Peyer's patch (tissue), 4 donors: ENCODE measurements at regions not wholly inside any gene's neighbourhood (a gene's known extent, or its start where the extent isn't known, plus 50 kb on each side); places are given as distances from the start of the nearest gene placed in this dataset.
"Not testable (repeated sequence)": the region's sequence is repeated elsewhere in the genome, so short reads cannot be mapped to it uniquely, and the experiment has no call there.

Source experiments
- DNase-seq, 3 donors: peaks; one replicate each; pipeline ENCODE4 v3.0.0-alpha.2; 2017 to 2019
- H3K27ac ChIP-seq, 4 donors: fragments of 200-600 bp; sonication (generic); one replicate each; pipeline ENCODE4 v1.5.1; 2016 to 2019
- H3K27me3 ChIP-seq, 2 donors: fragments of 200-600 bp; sonication (generic); one replicate each; pipeline ENCODE4 v1.5.1; 2019
- H3K36me3 ChIP-seq, 3 donors: fragments of 200-600 bp; sonication (generic); one replicate each; pipeline ENCODE4 v1.5.1; 2016 to 2019
- H3K4me1 ChIP-seq, 4 donors: fragments of 200-600 bp; sonication (generic); one replicate each; pipeline ENCODE4 v1.5.1; 2016 to 2019
- H3K4me3 ChIP-seq, 4 donors: fragments of 200-600 bp; sonication (generic); 1 replicate in 3 of 4; 2 replicates in 1 of 4; pipeline ENCODE4 v1.5.1; 2016 to 2019; ENCODE audit warnings: mild to moderate bottlenecking in 1 of 4
- H3K9me3 ChIP-seq, 4 donors: fragments of 200-600 bp; sonication (generic); one replicate each; pipeline ENCODE4 v1.5.1; 2016 to 2019; ENCODE audit warnings: mild to moderate bottlenecking in 1 of 4
- POLR2A ChIP-seq, 2 donors: fragments of 450-650 bp; IDR thresholded peaks; one replicate each; pipeline ENCODE4 v1.5.1; 2017; ENCODE audit warnings: antibody characterized with exemption in 2 of 2, mild to moderate bottlenecking in 2 of 2, moderate library complexity in 2 of 2
- TF ChIP-seq, protein P1 (sequence below), 6 experiments: fragments of 450-650 bp in 4 of 6; fragments of 200-600 bp in 2 of 6; sonication (generic) in 1 of 6; IDR thresholded peaks; one replicate each; pipeline ENCODE4 v1.5.1; 2017 to 2019; ENCODE audit warnings: antibody characterized with exemption in 6 of 6, mild to moderate bottlenecking in 3 of 6, moderate library complexity in 1 of 6

DNA sequence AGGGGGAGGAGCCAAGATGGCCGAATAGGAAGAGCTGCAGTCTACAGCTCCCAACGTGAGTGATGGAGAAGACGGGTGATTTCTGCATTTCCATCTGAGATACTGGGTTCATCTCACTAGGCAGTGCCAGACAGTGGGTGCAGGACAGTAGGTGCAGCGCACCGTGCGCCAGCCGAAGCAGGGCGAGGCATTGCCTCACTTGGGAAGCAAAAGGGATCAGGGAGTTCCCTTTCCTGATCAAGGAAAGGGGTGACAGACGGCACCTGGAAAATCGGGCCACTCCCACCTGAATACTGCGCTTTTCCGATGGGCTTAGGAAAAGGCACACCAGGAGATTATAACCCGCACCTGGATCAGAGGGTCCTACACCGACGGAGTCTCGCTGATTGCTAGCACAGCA lies 121.1 kb upstream of the SESTD1 start:
- H3K9me3 ChIP-seq, H3K36me3 ChIP-seq, H3K27ac ChIP-seq, H3K4me3 ChIP-seq, H3K4me1 ChIP-seq, H3K27me3 ChIP-seq: not testable (repeated sequence)
- peak in 1 of 3 donors; percentile 16 for DNase-seq

DNA sequence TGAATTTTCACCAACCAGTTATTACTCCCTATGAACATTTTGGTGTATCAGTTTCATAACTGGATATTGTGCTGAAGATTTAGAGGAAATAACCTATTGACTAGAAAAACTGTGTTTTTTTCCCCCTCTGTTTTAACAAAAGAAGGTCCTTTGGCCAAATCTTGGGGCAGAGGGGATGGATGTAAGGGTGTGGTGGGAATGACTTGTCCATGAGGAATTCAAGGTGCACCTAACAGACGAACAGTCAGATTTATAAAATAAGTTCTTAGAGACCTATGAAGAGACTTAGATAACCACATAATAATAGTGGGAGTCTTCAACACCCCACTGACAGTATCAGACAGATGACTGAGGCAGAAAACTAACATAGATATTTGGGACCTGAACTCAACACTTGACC lies 119.3 kb upstream of the SESTD1 start:
- no peak for DNase-seq
- no peaks in the 10 kb centered on the region for H3K27me3 ChIP-seq
- H3K27ac ChIP-seq, result no peak overlapping the region
- TF ChIP-seq POLR2A (IDR thresholded peaks at IDR 0.05), result no peak
- TF ChIP-seq, protein P1, sequence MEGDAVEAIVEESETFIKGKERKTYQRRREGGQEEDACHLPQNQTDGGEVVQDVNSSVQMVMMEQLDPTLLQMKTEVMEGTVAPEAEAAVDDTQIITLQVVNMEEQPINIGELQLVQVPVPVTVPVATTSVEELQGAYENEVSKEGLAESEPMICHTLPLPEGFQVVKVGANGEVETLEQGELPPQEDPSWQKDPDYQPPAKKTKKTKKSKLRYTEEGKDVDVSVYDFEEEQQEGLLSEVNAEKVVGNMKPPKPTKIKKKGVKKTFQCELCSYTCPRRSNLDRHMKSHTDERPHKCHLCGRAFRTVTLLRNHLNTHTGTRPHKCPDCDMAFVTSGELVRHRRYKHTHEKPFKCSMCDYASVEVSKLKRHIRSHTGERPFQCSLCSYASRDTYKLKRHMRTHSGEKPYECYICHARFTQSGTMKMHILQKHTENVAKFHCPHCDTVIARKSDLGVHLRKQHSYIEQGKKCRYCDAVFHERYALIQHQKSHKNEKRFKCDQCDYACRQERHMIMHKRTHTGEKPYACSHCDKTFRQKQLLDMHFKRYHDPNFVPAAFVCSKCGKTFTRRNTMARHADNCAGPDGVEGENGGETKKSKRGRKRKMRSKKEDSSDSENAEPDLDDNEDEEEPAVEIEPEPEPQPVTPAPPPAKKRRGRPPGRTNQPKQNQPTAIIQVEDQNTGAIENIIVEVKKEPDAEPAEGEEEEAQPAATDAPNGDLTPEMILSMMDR (IDR thresholded peaks at IDR 0.05), result no peak
- H3K36me3 ChIP-seq, result no peaks in the 10 kb centered on the region
- H3K4me3 ChIP-seq, result no peak overlapping the region
- no peaks in the 10 kb centered on the region for H3K4me1 ChIP-seq
- no peaks in the 10 kb centered on the region for H3K9me3 ChIP-seq

DNA sequence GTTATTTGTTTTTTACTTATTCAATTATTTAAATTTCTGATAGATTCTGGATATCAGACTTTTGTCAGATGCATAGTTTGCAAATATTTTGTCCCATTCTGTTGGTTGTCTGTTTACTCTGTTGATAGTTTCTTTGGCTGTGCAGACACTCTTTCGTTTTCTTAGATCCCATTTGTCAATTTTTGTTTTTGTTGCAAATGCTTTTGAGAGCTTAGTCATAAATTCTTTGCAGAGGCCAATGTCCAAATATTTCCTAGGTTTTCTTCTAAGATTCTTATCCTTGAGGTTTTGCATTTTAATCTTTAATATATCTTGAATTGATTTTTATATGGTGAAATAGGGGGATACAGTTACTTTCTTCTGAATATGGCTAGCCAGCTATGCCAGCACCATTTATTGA lies 112.7 kb upstream of the SESTD1 start:
- no peaks in the 10 kb centered on the region for H3K27me3 ChIP-seq

GRCh38 chr2:179376881-179377280 lies 112.2 kb upstream of the SESTD1 start:
- peak overlapping the region in 1 of 4 donors; percentile 23 for H3K27ac ChIP-seq
- H3K4me1 ChIP-seq, result no peaks in the 10 kb centered on the region
- H3K36me3 ChIP-seq, result no peaks in the 10 kb centered on the region
- no peak overlapping the region for H3K4me3 ChIP-seq
- DNase-seq, result no peak
- no peaks in the 10 kb centered on the region for H3K9me3 ChIP-seq
- TF ChIP-seq, protein P1 (IDR thresholded peaks at IDR 0.05), result no peak
- TF ChIP-seq POLR2A (IDR thresholded peaks at IDR 0.05), result no peak
- no peaks in the 10 kb centered on the region for H3K27me3 ChIP-seq

More for the DNA sequence above, 112.7 kb upstream of the SESTD1 start:
- Histone ChIP-seq H3K4me1 (no peaks in the 10 kb centered on the region), H3K4me3 (no peak overlapping the region), H3K36me3 (no peaks in the 10 kb centered on the region), H3K9me3 (no peaks in the 10 kb centered on the region), H3K27ac (peak overlapping the region in 1 of 4 donors; percentile 23)
- no peak for DNase-seq
- TF ChIP-seq, protein P1 (IDR thresholded peaks at IDR 0.05), result no peak
- TF ChIP-seq POLR2A (IDR thresholded peaks at IDR 0.05), result no peak

- Histone ChIP-seq H3K4me3 (no peak overlapping the region), H3K27ac (no peak overlapping the region), H3K36me3 (no peaks in the 10 kb centered on the region), H3K27me3 (no peaks in the 10 kb centered on the region), H3K4me1 (no peaks in the 10 kb centered on the region), H3K9me3 (no peaks in the 10 kb centered on the region)
- no peak for DNase-seq
- TF ChIP-seq, protein P1 (IDR thresholded peaks at IDR 0.05), result no peak
- TF ChIP-seq POLR2A (IDR thresholded peaks at IDR 0.05), result no peak
These were observed 109.2 kb upstream of the SESTD1 start for GRCh38 chr2:179373816-179374215.

DNA sequence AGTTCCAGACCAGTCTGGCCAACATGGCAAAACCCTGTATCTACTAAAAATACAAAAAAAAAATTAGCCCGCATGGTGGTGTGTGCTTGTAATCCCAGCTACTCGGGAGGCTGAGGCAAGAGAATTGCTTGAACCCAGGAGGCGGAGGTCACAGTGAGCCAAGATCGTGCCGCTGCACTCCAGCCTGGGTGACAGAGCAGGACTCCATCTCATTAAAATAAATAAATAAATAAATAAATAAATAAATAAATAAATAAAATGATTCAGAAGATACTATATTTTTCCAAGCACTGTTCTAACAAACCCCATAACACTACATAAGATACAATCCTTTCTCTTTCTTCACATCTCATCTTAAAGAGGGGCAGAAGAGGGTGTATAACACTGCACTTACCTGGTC lies 100.9 kb upstream of the SESTD1 start:
- H3K4me3 ChIP-seq, H3K36me3 ChIP-seq, H3K27me3 ChIP-seq, DNase-seq, H3K4me1 ChIP-seq, H3K27ac ChIP-seq, H3K9me3 ChIP-seq: not testable (repeated sequence)

- no peak overlapping the region for H3K27ac ChIP-seq
- TF ChIP-seq, protein P1 (IDR thresholded peaks at IDR 0.05), result no peak
- TF ChIP-seq POLR2A (IDR thresholded peaks at IDR 0.05), result no peak
- no peaks in the 10 kb centered on the region for H3K36me3 ChIP-seq
- no peaks in the 10 kb centered on the region for H3K9me3 ChIP-seq
- no peaks in the 10 kb centered on the region for H3K27me3 ChIP-seq
- no peak for DNase-seq
- H3K4me1 ChIP-seq, result no peaks in the 10 kb centered on the region
- no peak overlapping the region for H3K4me3 ChIP-seq
These were observed 91.2 kb upstream of the SESTD1 start for GRCh38 chr2:179355881-179356280.
